ENCODE measurements at regions not wholly inside any gene's neighbourhood (a gene's known extent, or its start where the extent isn't known, plus 50 kb on each side); places are given as distances from the start of the nearest gene placed in this dataset.

DNA sequence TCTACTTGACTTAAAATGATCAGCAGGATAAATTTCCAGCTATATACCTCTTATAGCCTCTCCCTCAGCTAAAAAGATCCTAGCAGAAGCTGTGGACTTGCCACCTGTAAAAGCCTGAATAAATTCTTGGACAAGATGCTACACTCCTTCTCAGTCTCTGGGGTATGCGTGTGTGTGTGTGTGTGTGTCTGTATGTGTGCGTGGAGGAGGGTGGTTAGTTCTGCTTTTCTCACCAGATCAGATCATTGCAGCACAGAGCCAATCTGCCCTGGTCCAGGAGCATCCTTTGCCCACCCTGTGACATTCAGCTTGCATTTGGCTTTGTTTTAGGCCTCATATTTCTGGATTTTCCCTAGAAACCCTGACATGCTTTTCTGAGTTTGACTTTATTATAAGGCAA lies 438.3 kb downstream of the RFC3 start:
- POLR2A ChIA-PET, result no interaction called here
- H3K4me1 Mint-ChIP-seq (ENCODE audit: low read depth), result no peaks in the 10 kb centered on the region
- H3K36me3 Mint-ChIP-seq, result no peaks in the 10 kb centered on the region
- H3K9me3 Mint-ChIP-seq, result peaks cover 7% of the 10 kb centered on the region
- no peak for DNase-seq
- no peak overlapping the region for H3K27ac Mint-ChIP-seq
- intact Hi-C loops (cut with micrococcal nuclease), result no loop called here
- H3K27me3 Mint-ChIP-seq, result no peaks in the 10 kb centered on the region
- H3K4me3 Mint-ChIP-seq, result no peak overlapping the region
- CTCF ChIA-PET, result no interaction called here

DNA sequence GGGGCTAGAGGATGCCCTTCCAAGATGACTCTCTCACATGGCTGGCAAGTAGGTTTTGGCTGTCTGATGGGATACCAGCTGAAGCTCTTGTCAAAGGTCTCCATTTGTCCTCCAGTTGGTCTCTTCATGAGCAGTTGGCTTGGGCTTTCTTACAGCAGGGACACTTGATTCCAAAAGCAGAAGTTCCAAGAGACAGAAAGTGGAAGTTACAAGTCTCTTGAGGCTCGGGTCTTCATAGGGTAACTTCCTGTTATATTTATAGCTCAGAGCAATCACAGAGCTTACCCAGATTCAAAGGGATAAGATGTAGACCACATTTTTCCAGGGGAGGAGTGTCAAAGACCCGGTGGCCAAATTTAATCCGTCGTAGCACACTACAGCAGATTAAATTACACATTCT lies 440.0 kb downstream of the RFC3 start:
- ChIA-PET POLR2A (no interaction called here), CTCF (no interaction called here)
- Mint-ChIP-seq H3K36me3 (no peaks in the 10 kb centered on the region), H3K27ac (no peak overlapping the region), H3K4me3 (no peak overlapping the region), H3K27me3 (no peaks in the 10 kb centered on the region), H3K4me1 (ENCODE audit: low read depth) (no peaks in the 10 kb centered on the region), H3K9me3 (peaks cover 7% of the 10 kb centered on the region)
- intact Hi-C loops (cut with micrococcal nuclease), result no loop called here
- no peak for DNase-seq

DNA sequence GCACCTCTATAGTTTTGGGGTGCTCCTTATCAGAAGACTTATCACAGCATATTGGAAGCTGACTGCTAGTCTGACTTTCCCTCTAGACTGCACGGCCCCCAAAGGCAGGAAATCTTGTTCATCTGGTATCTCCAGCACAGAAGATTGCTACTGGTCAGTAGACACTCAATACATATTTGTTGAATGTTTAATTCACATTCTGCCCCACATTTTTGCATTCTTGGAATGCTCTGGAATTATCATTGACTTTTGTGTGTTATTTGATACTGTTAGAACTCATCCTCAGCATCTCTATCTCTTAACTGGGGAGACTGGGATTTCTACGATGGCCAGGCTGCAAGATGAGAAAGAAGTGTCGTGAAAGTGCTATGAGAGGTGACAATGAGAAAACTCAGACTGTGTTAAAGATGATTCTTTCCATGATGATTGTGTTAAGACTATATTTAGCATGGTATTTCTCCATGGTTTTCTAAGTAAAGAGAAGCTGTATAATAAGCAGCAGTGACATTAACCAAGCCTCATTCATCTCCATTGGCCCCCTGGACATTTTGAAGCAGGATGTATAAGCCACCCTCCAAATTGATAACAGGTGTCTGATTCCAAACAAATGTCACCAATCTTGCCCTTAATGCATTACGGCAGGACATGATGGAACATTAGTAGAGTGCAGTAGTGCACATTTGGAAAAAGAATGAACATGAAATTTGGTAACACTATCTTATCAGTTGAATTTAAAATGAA lies 440.9 kb downstream of the RFC3 start:
- no peaks in the 10 kb centered on the region for H3K27me3 Mint-ChIP-seq
- CTCF ChIA-PET, result no interaction called here

DNA sequence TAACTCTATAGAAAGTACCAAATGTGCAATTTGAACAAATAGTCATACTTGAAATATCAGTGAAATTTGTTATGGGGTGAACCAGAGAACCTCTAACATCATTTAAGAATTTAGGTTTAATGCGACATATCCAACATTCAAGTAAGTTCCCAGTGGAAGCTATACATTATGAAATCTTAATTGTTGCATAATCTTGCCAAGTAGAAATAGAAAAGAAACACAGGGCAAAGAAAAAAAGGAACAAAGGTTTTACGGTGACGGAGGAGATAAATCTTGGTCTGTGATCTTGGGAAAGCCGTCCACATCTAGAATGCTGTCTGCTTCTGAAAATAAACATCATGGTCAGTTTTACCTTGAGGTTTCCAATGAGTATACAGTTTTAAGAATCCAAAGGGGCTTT lies 445.7 kb downstream of the RFC3 start:
- no peaks in the 10 kb centered on the region for H3K36me3 Mint-ChIP-seq
- H3K4me1 Mint-ChIP-seq (ENCODE audit: low read depth), result no peaks in the 10 kb centered on the region
- H3K9me3 Mint-ChIP-seq, result peaks cover 4% of the 10 kb centered on the region
- H3K4me3 Mint-ChIP-seq, result no peak overlapping the region
- ChIA-PET CTCF (no interaction called here), POLR2A (no interaction called here)
- intact Hi-C loops (cut with micrococcal nuclease), result no loop called here
- no peak for DNase-seq
- H3K27ac Mint-ChIP-seq, result no peak overlapping the region
- no peaks in the 10 kb centered on the region for H3K27me3 Mint-ChIP-seq

More for the DNA sequence above, 440.9 kb downstream of the RFC3 start:
- intact Hi-C loops (cut with micrococcal nuclease), result no loop called here
- Mint-ChIP-seq H3K9me3 (peaks cover 7% of the 10 kb centered on the region), H3K4me1 (ENCODE audit: low read depth) (no peaks in the 10 kb centered on the region), H3K4me3 (no peak overlapping the region), H3K27ac (no peak overlapping the region), H3K36me3 (no peaks in the 10 kb centered on the region)
- DNase-seq, result no peak
- POLR2A ChIA-PET, result no interaction called here

DNA sequence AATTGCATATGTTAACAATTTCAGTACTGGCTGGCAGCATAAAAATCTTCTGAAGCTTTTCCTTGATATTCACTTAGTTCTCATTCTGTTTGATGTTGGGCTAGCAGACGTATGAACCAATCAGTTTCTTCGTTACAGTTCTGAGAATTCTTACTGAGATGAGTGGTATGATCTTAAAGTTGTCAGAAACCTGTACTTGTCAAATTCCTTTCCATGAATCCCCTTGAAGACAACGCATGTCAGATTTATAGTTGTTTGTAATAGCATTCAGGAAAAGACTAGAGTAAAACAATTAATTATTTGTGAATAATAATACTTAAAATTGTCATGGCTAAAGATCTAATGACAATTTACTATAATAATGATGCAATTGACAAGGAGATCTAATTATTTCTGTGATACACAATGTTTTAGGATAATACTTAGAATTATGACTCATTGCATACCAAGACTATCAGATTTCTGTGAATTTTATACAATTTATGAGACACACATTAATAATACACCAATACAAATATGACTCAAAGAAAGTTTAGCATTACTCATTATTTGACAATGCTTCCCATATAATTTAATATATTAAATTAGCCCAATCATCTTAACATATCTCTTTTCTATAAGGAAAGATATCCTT lies 447.2 kb downstream of the RFC3 start:
- ChIA-PET CTCF (no interaction called here), POLR2A (no interaction called here)
- H3K4me1 Mint-ChIP-seq (ENCODE audit: low read depth), result no peaks in the 10 kb centered on the region
- no peak for DNase-seq
- H3K36me3 Mint-ChIP-seq, result no peaks in the 10 kb centered on the region
- H3K27ac Mint-ChIP-seq, result no peak overlapping the region
- no peak overlapping the region for H3K4me3 Mint-ChIP-seq
- intact Hi-C loops (cut with micrococcal nuclease), result no loop called here
- no peaks in the 10 kb centered on the region for H3K27me3 Mint-ChIP-seq
- peaks cover 2% of the 10 kb centered on the region for H3K9me3 Mint-ChIP-seq

DNA sequence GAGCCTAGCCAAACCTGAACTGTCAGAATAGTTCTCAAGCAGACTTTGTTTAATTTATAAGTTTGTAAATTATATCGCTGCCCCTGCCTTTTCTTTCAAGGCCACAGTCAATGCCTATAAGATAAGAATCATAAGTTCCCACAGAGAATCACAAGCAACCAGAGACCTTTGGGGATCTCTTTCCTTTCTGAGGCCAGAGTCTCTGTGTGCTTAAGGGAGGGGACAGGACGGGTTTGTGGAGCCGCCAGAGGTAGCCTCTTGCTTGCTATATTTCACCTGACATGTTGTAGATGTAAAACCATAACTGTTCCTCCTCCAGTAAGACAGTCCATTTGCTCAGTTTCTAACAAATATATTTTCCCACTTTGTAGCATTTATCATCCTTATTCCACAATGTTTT lies 458.8 kb downstream of the RFC3 start:
- no peak for DNase-seq
- CTCF ChIA-PET, result no interaction called here

DNA sequence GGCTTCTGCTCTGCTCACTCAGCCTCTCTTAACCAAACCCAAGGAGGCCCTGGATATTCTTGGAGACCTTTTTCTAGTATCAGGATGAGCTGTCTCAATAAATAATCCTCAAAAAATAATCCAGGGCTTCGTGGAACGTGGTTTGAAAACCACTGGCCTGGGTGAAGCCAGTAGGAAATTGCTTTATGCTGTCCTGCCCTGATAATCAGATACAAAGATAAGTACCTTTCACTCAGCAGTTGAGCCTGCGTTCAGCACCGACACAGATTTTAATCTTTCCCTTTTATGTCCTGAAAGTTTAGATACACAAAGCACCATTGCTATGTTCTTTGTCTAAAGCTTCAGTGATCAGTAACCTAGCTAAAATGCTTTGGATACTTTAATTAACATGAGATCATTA lies 460.0 kb downstream of the RFC3 start:
- ChIA-PET POLR2A (no interaction called here), CTCF (no interaction called here)
- Mint-ChIP-seq H3K27ac (no peak overlapping the region), H3K27me3 (no peaks in the 10 kb centered on the region), H3K4me3 (no peak overlapping the region), H3K36me3 (no peaks in the 10 kb centered on the region), H3K4me1 (ENCODE audit: low read depth) (no peaks in the 10 kb centered on the region), H3K9me3 (peaks cover 10% of the 10 kb centered on the region)
- DNase-seq, result no peak
- intact Hi-C loops (cut with micrococcal nuclease), result no loop called here

More for the DNA sequence above, 458.8 kb downstream of the RFC3 start:
- Mint-ChIP-seq H3K4me1 (ENCODE audit: low read depth) (no peaks in the 10 kb centered on the region), H3K27ac (no peak overlapping the region), H3K27me3 (no peaks in the 10 kb centered on the region), H3K4me3 (no peak overlapping the region), H3K36me3 (no peaks in the 10 kb centered on the region), H3K9me3 (peaks cover 6% of the 10 kb centered on the region)
- POLR2A ChIA-PET, result no interaction called here
- intact Hi-C loops (cut with micrococcal nuclease), result no loop called here

DNA sequence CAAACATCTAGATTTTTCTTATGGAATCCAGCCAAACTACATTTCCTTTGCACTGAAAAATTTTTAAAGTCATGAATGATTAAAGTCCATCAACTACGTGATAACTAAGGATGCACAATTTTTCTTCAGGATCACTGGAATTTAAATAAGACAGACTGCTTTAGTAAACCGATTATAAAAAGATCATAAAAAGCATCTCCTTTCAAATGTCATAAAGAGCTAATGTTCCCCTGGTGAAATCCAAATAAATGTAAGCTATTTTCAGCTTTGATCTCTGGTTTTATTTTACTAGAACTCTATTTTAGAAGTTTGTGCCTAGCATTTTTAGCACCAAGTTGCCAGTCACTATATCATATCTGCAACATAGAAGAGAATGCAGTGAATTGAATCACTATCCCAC lies 460.8 kb downstream of the RFC3 start:
- H3K36me3 Mint-ChIP-seq, result no peaks in the 10 kb centered on the region
- intact Hi-C loops (cut with micrococcal nuclease), result no loop called here
- no peaks in the 10 kb centered on the region for H3K27me3 Mint-ChIP-seq
- POLR2A ChIA-PET, result no interaction called here
- DNase-seq, result no peak
- peaks cover 13% of the 10 kb centered on the region for H3K9me3 Mint-ChIP-seq
- H3K4me1 Mint-ChIP-seq (ENCODE audit: low read depth), result no peaks in the 10 kb centered on the region
- H3K4me3 Mint-ChIP-seq, result no peak overlapping the region
- H3K27ac Mint-ChIP-seq, result no peak overlapping the region
- CTCF ChIA-PET, result interaction anchor here (0.6 kb wide), 1 partner anchor 39 kb away, joined by 3 read pairs; no protein-coding TSS in a partner anchor

DNA sequence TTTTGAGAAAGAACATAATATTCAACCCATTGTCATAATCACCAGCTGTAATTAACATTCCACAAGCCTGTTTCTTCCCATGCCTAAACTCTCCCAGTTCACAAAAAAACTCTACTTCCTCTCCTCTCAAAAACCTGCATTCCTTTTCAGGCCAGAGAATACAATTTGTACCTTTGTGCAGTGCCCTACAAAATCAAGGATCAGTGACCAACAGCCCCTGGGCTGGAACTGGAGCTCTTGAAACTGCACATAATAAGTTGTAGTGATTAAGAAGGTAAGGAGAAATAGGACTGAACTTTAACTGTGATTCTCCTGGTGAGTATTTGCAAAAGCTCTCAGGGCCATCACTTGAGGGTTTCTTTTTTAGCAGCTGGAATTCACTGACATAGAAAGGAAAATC lies 472.7 kb downstream of the RFC3 start:
- Mint-ChIP-seq H3K27me3 (no peaks in the 10 kb centered on the region), H3K9me3 (no peaks in the 10 kb centered on the region), H3K4me1 (ENCODE audit: low read depth) (no peaks in the 10 kb centered on the region), H3K4me3 (no peak overlapping the region), H3K36me3 (no peaks in the 10 kb centered on the region), H3K27ac (no peak overlapping the region)
- ChIA-PET CTCF (no interaction called here), POLR2A (no interaction called here)
- no peak for DNase-seq
- intact Hi-C loops (cut with micrococcal nuclease), result no loop called here

DNA sequence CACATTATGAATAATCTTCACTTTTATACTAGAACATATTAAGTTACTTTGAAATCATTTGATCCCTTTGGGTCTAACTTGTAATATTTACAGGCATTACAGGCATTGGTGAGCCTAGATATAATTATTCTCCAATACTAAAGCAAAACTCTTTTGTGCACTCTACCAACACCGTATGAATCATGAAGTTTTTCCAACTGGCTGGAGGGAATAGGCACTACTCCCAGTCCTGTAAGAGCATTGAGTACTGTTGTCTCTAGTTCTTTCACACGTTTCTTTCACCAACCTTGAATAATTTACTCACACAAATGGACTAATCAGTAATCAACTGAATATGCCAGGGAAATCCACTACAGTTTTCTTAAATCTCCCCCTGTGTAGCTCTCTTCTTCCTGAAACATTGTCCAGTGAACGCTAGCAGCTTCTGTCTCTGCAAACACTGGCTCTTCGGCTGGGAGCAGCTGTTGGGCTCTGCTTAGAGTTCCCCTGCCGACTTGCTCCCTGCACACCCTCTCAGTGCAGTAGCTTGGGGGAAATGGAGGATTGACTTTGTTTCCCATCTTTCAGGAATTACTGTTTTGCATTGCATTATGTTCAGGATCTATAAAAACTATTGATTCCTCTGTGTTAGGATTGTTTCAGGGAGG lies 476.7 kb downstream of the RFC3 start:
- Mint-ChIP-seq H3K4me1 (ENCODE audit: low read depth) (no peaks in the 10 kb centered on the region), H3K36me3 (no peaks in the 10 kb centered on the region), H3K9me3 (no peaks in the 10 kb centered on the region), H3K4me3 (no peak overlapping the region), H3K27ac (no peak overlapping the region), H3K27me3 (no peaks in the 10 kb centered on the region)
- intact Hi-C loops (cut with micrococcal nuclease), result no loop called here
- ChIA-PET POLR2A (no interaction called here), CTCF (no interaction called here)
- DNase-seq, result no peak

DNA sequence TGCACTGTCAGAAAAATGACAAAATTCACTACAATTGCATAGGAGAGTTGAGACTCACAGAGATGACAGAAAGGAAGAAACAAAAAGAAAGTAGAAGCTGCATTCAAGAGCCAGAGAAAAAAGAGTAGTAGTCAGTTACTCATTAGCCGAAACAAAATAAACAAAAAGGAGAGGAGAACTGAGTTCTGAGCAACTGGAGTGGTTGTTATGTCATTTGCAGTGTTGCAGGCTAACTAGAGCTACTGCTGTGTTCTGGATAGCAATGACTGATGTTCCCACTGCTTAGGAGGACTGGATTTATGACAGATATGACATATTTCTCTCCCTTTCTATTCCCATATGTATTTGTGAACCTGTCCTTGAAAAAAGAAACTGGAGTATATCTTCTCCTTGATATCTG lies 482.6 kb downstream of the RFC3 start:
- peaks cover 8% of the 10 kb centered on the region for H3K9me3 Mint-ChIP-seq
- no peaks in the 10 kb centered on the region for H3K4me1 Mint-ChIP-seq (ENCODE audit: low read depth)
- ChIA-PET POLR2A (no interaction called here), CTCF (no interaction called here)
- H3K36me3 Mint-ChIP-seq, result no peaks in the 10 kb centered on the region
- H3K4me3 Mint-ChIP-seq, result no peak overlapping the region
- H3K27me3 Mint-ChIP-seq, result no peaks in the 10 kb centered on the region
- no peak for DNase-seq
- no peak overlapping the region for H3K27ac Mint-ChIP-seq
- intact Hi-C loops (cut with micrococcal nuclease), result no loop called here

DNA sequence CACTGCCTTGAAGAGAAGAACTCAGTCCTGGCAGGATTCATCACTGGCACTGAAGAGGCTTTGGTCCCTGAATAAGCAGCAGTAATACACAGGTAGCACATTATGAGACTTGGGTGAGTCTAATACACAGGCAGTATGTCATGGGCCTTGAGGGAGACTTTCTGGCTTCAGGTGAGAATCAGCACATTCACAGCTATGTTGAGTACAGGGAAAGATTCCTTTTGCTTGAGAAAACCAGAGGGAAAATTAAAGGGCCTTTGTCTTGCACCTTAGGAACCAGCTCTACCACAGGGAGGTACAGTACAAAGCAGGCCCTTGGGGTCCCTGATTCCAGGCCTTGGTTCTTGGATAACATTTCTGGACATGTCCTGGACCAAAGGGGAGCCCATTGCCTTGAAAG lies 484.6 kb downstream of the RFC3 start:
- no peak overlapping the region for H3K4me3 Mint-ChIP-seq
- no peak overlapping the region for H3K27ac Mint-ChIP-seq
- H3K36me3 Mint-ChIP-seq, result no peaks in the 10 kb centered on the region
- H3K27me3 Mint-ChIP-seq, result no peaks in the 10 kb centered on the region
- intact Hi-C loops (cut with micrococcal nuclease), result no loop called here
- POLR2A ChIA-PET, result no interaction called here
- H3K4me1 Mint-ChIP-seq (ENCODE audit: low read depth), result no peaks in the 10 kb centered on the region
- CTCF ChIA-PET, result interaction anchor here (0.5 kb wide), 1 partner anchor 139 kb away, joined by 3 read pairs; no protein-coding TSS in a partner anchor
- peaks cover 8% of the 10 kb centered on the region for H3K9me3 Mint-ChIP-seq
- no peak for DNase-seq

DNA sequence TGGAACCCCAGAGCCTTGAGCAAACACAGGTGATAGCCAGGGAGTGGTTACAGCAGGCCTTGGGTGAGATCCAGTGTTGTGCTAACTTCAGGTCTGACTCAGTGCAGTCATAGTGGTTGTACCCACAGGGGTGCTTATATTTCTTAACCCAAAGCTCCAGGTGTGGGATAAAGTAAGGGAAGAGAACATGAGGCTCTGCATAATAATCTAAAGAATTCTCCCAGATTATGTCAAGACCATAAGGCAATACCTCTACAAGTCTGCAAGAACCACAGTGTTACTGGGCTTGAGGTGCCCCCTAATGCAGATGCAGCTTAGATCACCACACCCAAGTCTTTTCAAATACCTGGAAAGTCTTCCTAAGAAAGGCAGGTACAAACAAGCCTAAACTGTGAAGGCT lies 485.4 kb downstream of the RFC3 start:
- Mint-ChIP-seq H3K36me3 (no peaks in the 10 kb centered on the region), H3K27ac (no peak overlapping the region), H3K27me3 (no peaks in the 10 kb centered on the region), H3K9me3 (peaks cover 8% of the 10 kb centered on the region), H3K4me1 (ENCODE audit: low read depth) (no peaks in the 10 kb centered on the region), H3K4me3 (no peak overlapping the region)
- CTCF ChIA-PET, result no interaction called here
- intact Hi-C loops (cut with micrococcal nuclease), result no loop called here
- POLR2A ChIA-PET, result no interaction called here
- DNase-seq, result no peak
